SK-N-SH treated with all-trans-retinoic acid at 6 μM for 48 hours (cell line): ENCODE measurements at regions not wholly inside any gene's neighbourhood (a gene's known extent, or its start where the extent isn't known, plus 50 kb on each side); places are given as distances from the start of the nearest gene placed in this dataset.

ENCODE experiments used
- ATAC-seq: fragments of 200-7000 bp; cut with Tn5 transposase; 3 replicates; pipeline ENCODE4 v1.9.1; 2020; ENCODE audit warnings: mild to moderate bottlenecking, moderate library complexity
- BACH2 ChIP-seq: fragments of 250-450 bp; sonication (Bioruptor Pico); IDR thresholded peaks from 2 replicates; pipeline ENCODE4 v1.9.0; 2021; ENCODE audit warnings: mild to moderate bottlenecking, borderline replicate concordance
- CREB5 ChIP-seq: fragments of 250-450 bp; sonication (Bioruptor Pico); IDR thresholded peaks from 2 replicates; pipeline ENCODE4 v1.5.1; 2020; ENCODE audit warnings: low read depth, mild to moderate bottlenecking, moderate library complexity
- CSDC2 ChIP-seq: fragments of 250-450 bp; sonication (Bioruptor Pico); IDR thresholded peaks from 2 replicates; pipeline ENCODE4 v1.5.0; 2020; ENCODE audit warnings: mild to moderate bottlenecking, moderate library complexity
- CSRNP3 ChIP-seq: fragments of 250-450 bp; sonication (Bioruptor Pico); IDR thresholded peaks from 2 replicates; pipeline ENCODE4 v1.5.1; 2021; ENCODE audit warnings: mild to moderate bottlenecking, moderate library complexity
- ESRRG ChIP-seq: fragments of 250-450 bp; sonication (Bioruptor Pico); IDR thresholded peaks from 2 replicates; pipeline ENCODE4 v1.6.1; 2021; ENCODE audit warnings: mild to moderate bottlenecking
- GLIS3 ChIP-seq: fragments of 250-450 bp; sonication (Bioruptor Pico); IDR thresholded peaks from 2 replicates; pipeline ENCODE4 v1.5.0; 2020; ENCODE audit warnings: mild to moderate bottlenecking, moderate library complexity
- PATZ1 ChIP-seq: fragments of 250-450 bp; sonication (Bioruptor Pico); IDR thresholded peaks from 2 replicates; pipeline ENCODE4 v1.8.0; 2020; ENCODE audit warnings: mild to moderate bottlenecking, moderate library complexity, borderline replicate concordance
- POU6F1 ChIP-seq: fragments of 250-450 bp; sonication (Bioruptor Pico); IDR thresholded peaks from 2 replicates; pipeline ENCODE4 v1.8.0; 2021; ENCODE audit warnings: low read depth, mild to moderate bottlenecking, moderate library complexity, borderline replicate concordance
- PPARA ChIP-seq: fragments of 250-450 bp; sonication (Bioruptor Pico); IDR thresholded peaks from 2 replicates; pipeline ENCODE4 v1.5.0; 2020; ENCODE audit warnings: mild to moderate bottlenecking, borderline replicate concordance
- TCF4 ChIP-seq: fragments of 250-450 bp; sonication (Bioruptor Pico); IDR thresholded peaks from 2 replicates; pipeline ENCODE4 v1.8.0; 2021; ENCODE audit warnings: mild to moderate bottlenecking, moderate library complexity, borderline replicate concordance
- TOX ChIP-seq: fragments of 250-450 bp; sonication (Bioruptor Pico); IDR thresholded peaks from 2 replicates; pipeline ENCODE4 v1.8.0; 2021; ENCODE audit warnings: mild to moderate bottlenecking, moderate library complexity, borderline replicate concordance
- TSHZ2 ChIP-seq: fragments of 250-450 bp; sonication (Bioruptor Pico); IDR thresholded peaks from 2 replicates; pipeline ENCODE4 v1.5.0; 2020; ENCODE audit warnings: mild to moderate bottlenecking, moderate library complexity
- ZC3H10 ChIP-seq: fragments of 250-450 bp; sonication (Bioruptor Pico); IDR thresholded peaks from 2 replicates; pipeline ENCODE4 v1.5.1; 2021; ENCODE audit warnings: mild to moderate bottlenecking, moderate library complexity
- ZFP3 ChIP-seq: fragments of 250-450 bp; sonication (Bioruptor Pico); IDR thresholded peaks from 2 replicates; pipeline ENCODE4 v1.5.0; 2020; ENCODE audit warnings: mild to moderate bottlenecking, moderate library complexity
- ZFP30 ChIP-seq: fragments of 450-650 bp; formaldehyde crosslinking; IDR thresholded peaks from 2 replicates; pipeline ENCODE4 v1.5.0; 2022; ENCODE audit warnings: mild to moderate bottlenecking, moderate library complexity
- ZNF565 ChIP-seq: fragments of 450-650 bp; formaldehyde crosslinking; conservative IDR thresholded peaks from 2 replicates; pipeline ENCODE4 v1.5.0; 2020; ENCODE audit warnings: low read depth, mild to moderate bottlenecking, moderate library complexity
- ZNF8 ChIP-seq: fragments of 450-650 bp; formaldehyde crosslinking; IDR thresholded peaks from 2 replicates; pipeline ENCODE4 v1.5.0; 2020; ENCODE audit warnings: mild to moderate bottlenecking, moderate library complexity

- TF ChIP-seq TOX (CRISPR knock-in tag) (no peak), TSHZ2 (CRISPR knock-in tag) (no peak), ZC3H10 (no peak), GLIS3 (CRISPR knock-in tag) (no peak), CSDC2 (no peak), PPARA (CRISPR knock-in tag) (no peak), ZFP30 (CRISPR knock-in tag) (no peak), CSRNP3 (CRISPR knock-in tag) (no peak), ZNF565 (CRISPR knock-in tag) (no peak), BACH2 (CRISPR knock-in tag) (no peak), ZNF8 (no peak), ZFP3 (CRISPR knock-in tag) (no peak), CREB5 (no peak), PATZ1 (no peak), ESRRG (CRISPR knock-in tag) (no peak), TCF4 (CRISPR knock-in tag) (no peak), POU6F1 (CRISPR knock-in tag) (no peak)
- no peak for ATAC-seq
Observed at GRCh38 chr12:74483057-74483456, 54.6 kb upstream of the ATXN7L3B start.
